Mammary epithelial cell (primary cell): ENCODE measurements at regions not wholly inside any gene's neighbourhood (a gene's known extent, or its start where the extent isn't known, plus 50 kb on each side); places are given as distances from the start of the nearest gene placed in this dataset.
"Not testable (repeated sequence)": the region's sequence is repeated elsewhere in the genome, so short reads cannot be mapped to it uniquely, and the experiment has no call there.

Source experiments
- CTCF ChIP-seq, 2 donors: IDR thresholded peaks in 1 of 2; conservative IDR thresholded peaks in 1 of 2; 2 replicates each; pipeline ENCODE4 v1.5.1; 2011 to 2012; ENCODE audit warnings: inconsistent platforms in 2 of 2, low read length in 2 of 2, mild to moderate bottlenecking in 2 of 2, control low read depth in 1 of 2, low read depth in 1 of 2; ENCODE audit not compliant: insufficient read depth in 1 of 2; ENCODE audit errors: extremely low read depth in 1 of 2
- EZH2 ChIP-seq: IDR thresholded peaks from 2 replicates; pipeline ENCODE4 v1.6.1; 2012; ENCODE audit warnings: low read length, inconsistent platforms, borderline replicate concordance

- not testable (repeated sequence) for TF ChIP-seq CTCF (conservative IDR thresholded peaks at IDR 0.05 in 1 of 2, IDR thresholded peaks at IDR 0.05 in 1 of 2; ENCODE audit: extremely low read depth in 1 of 2, insufficient read depth in 1 of 2, low read depth in 1 of 2, low read length in 2 of 2); EZH2
Measured at GRCh38 chr14:105624346-105624745, 98.0 kb downstream of the TMEM121 start.
